IPS-18a (cell line): ENCODE measurements at regions not wholly inside any gene's neighbourhood (a gene's known extent, or its start where the extent isn't known, plus 50 kb on each side); places are given as distances from the start of the nearest gene placed in this dataset.

Experiments
- H3K27ac ChIP-seq: one replicate; pipeline ENCODE4 v1.5.1; 2013; ENCODE audit warnings: low read length
- H3K27me3 ChIP-seq: one replicate; pipeline ENCODE4 v1.6.1; 2013; ENCODE audit warnings: mild to moderate bottlenecking, low read length; ENCODE audit not compliant: control insufficient read depth, insufficient read depth
- H3K36me3 ChIP-seq: one replicate; pipeline ENCODE4 v1.6.1; 2013; ENCODE audit warnings: low read depth, low read length; ENCODE audit not compliant: control insufficient read depth
- H3K4me1 ChIP-seq: one replicate; pipeline ENCODE4 v1.6.1; 2013; ENCODE audit warnings: low read depth, low read length; ENCODE audit not compliant: control insufficient read depth
- H3K4me3 ChIP-seq: one replicate; pipeline ENCODE4 v1.5.1; 2013; ENCODE audit warnings: low read length
- H3K9ac ChIP-seq: one replicate; pipeline ENCODE4 v1.6.1; 2013; ENCODE audit warnings: mild to moderate bottlenecking, low read length, moderate library complexity
- H3K9me3 ChIP-seq: one replicate; pipeline ENCODE4 v1.6.1; 2013; ENCODE audit warnings: low read depth, low read length; ENCODE audit not compliant: control insufficient read depth

DNA sequence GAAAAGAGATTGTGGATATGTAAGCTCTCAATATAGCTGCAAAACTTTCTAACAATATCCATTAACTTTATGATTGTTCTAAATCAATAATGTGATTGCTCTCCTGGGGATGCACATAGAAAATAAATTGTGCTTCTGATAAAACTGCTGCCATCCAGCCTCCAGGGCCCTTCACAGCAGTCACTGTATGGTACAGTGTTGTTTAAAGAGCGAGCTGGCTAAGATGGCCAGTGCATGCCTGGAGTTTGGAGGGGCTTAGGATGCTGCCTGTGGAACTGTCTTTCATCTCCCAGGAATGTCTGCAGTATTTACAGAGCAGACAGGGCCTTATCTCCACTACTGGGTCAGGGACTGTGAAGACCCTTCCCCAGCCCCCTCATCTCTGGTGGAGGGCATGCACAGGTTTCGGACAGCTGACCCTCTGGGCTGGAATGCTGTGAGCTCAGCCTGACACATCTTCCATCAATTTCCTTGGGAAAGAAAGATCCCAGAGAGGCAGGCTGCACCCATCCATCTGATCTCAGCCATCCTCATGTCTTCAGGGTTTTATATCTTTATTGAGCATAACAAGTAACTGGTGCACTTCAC, 137.0 kb downstream of the PLPP3 start:
- H3K27me3 ChIP-seq: peaks cover 5% of the 10 kb centered on the region

DNA sequence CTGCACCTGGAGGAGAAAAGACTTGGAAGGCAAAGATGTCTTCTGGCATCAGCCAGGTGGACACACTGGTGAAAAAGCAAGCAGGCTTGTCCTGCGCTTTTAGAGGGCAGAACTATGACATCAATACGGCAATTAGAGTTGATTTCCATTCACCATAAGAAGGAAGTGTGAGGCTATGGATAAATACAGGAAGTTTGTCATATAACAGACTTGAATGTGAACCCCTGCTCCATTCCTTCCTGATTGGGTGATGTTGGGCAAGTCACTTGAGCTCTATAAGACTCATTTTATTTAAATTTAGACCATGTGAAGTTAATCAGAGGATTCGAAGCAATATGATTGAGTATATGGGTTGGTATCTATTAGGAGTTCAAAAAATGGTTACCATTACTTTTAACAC, 137.8 kb downstream of the PLPP3 start:
- H3K27me3 ChIP-seq: peaks cover 7% of the 10 kb centered on the region
- H3K4me3 ChIP-seq: no peak overlapping the region
- peaks cover 27% of the 10 kb centered on the region for H3K4me1 ChIP-seq
- H3K27ac ChIP-seq: no peak overlapping the region
- H3K36me3 ChIP-seq: no peaks in the 10 kb centered on the region
- no peaks in the 10 kb centered on the region for H3K9me3 ChIP-seq
- no peak overlapping the region for H3K9ac ChIP-seq

More for the DNA sequence above, 137.0 kb downstream of the PLPP3 start:
- Histone ChIP-seq H3K36me3 (no peaks in the 10 kb centered on the region), H3K9me3 (no peaks in the 10 kb centered on the region), H3K27ac (no peak overlapping the region), H3K4me1 (peaks cover 19% of the 10 kb centered on the region), H3K4me3 (no peak overlapping the region), H3K9ac (no peak overlapping the region)

DNA sequence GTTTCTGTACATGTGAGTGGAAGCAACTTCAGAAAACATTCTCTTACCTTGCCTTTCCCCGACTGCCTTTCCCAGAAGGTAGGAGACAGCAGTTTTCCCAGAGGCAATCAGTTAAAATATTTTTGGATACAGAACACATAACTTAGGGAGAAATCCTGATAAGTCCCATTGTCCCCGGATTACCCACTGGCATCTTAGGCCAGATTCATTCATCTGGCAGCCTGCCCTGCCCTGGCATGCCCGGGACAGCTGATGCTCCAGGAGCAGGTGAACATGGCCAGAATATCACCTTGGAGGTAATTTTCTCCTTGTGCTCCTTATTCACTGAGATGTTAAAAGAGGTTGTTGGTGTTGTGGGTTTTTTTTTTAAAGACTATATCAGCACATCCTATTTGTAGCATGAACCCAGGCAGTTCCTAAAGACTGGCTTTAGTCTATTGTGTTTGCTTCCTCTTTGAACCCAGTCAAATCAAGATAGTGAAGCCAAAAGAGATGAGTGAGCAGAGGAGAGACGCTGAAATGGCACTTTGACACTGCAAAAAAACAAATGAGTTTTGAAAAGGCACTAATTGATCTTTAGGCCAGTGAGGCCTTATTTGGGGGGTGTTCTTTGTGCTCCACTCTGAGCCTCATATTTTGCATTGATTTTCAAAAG, 139.6 kb downstream of the PLPP3 start:
- no peaks in the 10 kb centered on the region for H3K9me3 ChIP-seq

GRCh38 chr1:56438901-56439551, 140.3 kb downstream of the PLPP3 start:
- Histone ChIP-seq H3K4me1 (peaks cover 45% of the 10 kb centered on the region), H3K27me3 (peaks cover 21% of the 10 kb centered on the region), H3K36me3 (no peaks in the 10 kb centered on the region), H3K9ac (no peak overlapping the region), H3K4me3 (no peak overlapping the region), H3K9me3 (no peaks in the 10 kb centered on the region), H3K27ac (no peak overlapping the region)

More for the DNA sequence above, 139.6 kb downstream of the PLPP3 start:
- Histone ChIP-seq H3K27me3 (peaks cover 16% of the 10 kb centered on the region), H3K4me3 (no peak overlapping the region), H3K36me3 (no peaks in the 10 kb centered on the region), H3K9ac (no peak overlapping the region), H3K27ac (no peak overlapping the region), H3K4me1 (peaks cover 45% of the 10 kb centered on the region)

DNA sequence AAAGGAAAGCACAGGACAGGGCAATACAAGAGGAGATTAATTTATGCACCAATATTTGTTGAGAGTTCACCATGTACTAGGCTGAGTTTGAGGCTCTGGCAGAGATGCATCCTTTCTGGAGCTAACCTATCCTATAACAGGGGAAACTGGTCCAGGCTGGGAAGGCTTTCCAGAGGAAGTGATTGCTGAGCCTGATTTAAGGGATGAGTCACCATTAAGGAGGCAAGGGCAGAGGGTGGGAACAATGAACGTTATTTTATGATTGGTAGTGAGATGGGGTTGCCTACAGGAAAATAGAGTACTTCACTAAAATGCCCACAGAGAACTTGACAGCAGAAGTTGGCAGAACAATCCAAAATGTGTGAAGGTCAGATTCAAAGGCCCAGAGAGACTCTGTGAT, 141.4 kb downstream of the PLPP3 start:
- H3K4me1 ChIP-seq: peaks cover 48% of the 10 kb centered on the region
- H3K27me3 ChIP-seq: peaks cover 27% of the 10 kb centered on the region
- H3K9me3 ChIP-seq: no peaks in the 10 kb centered on the region
- no peaks in the 10 kb centered on the region for H3K36me3 ChIP-seq
- no peak overlapping the region for H3K4me3 ChIP-seq
- H3K27ac ChIP-seq: no peak overlapping the region
- no peak overlapping the region for H3K9ac ChIP-seq

DNA sequence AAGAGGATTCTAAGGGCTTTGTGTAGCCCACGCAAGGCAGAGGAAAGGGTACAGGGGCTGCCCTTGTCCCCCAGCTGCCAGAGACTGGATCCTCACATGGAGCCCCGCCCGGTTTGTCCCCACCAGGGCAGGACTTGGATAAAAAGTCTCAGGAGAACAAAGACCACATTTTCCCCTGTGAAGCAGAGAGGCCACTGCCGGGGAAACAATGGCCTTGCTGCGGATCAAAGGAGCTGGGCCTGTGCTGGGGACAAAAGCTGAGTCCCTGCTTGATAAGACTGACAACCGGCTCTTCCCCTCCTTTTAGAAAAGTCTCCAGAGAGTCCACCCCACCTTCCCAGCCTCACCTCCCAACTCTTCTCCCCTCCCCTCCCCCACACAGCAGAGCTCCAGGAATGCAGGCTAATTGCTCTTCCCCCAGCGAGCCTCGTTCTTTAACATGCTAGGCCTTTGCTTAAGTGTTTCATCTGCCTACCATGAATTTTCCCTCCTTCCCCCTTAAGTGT, 142.4 kb downstream of the PLPP3 start:
- Histone ChIP-seq H3K27ac (peak overlapping the region; percentile 69), H3K9ac (peak overlapping the region; percentile 59), H3K27me3 (peaks cover 27% of the 10 kb centered on the region), H3K36me3 (no peaks in the 10 kb centered on the region), H3K9me3 (no peaks in the 10 kb centered on the region), H3K4me1 (peaks cover 55% of the 10 kb centered on the region), H3K4me3 (peak overlapping the region; percentile 46)

- H3K27me3 ChIP-seq: peaks cover 27% of the 10 kb centered on the region
- peaks cover 55% of the 10 kb centered on the region for H3K4me1 ChIP-seq
- H3K27ac ChIP-seq: no peak overlapping the region
- H3K4me3 ChIP-seq: peak overlapping the region; percentile 20
- H3K9ac ChIP-seq: peak overlapping the region; percentile 59
- no peaks in the 10 kb centered on the region for H3K9me3 ChIP-seq
- H3K36me3 ChIP-seq: no peaks in the 10 kb centered on the region
Measured at GRCh38 chr1:56436296-56436695, 143.1 kb downstream of the PLPP3 start.

GRCh38 chr1:56435434-56436262, 143.7 kb downstream of the PLPP3 start:
- Histone ChIP-seq H3K27ac (no peak overlapping the region), H3K4me3 (peak overlapping the region; percentile 20), H3K36me3 (no peaks in the 10 kb centered on the region), H3K4me1 (peaks cover 55% of the 10 kb centered on the region), H3K9ac (no peak overlapping the region), H3K9me3 (no peaks in the 10 kb centered on the region), H3K27me3 (peaks cover 27% of the 10 kb centered on the region)

GRCh38 chr1:56434740-56435139, 144.6 kb downstream of the PLPP3 start:
- H3K27ac ChIP-seq: no peak overlapping the region
- H3K4me1 ChIP-seq: peaks cover 51% of the 10 kb centered on the region
- no peak overlapping the region for H3K9ac ChIP-seq
- no peaks in the 10 kb centered on the region for H3K9me3 ChIP-seq
- no peaks in the 10 kb centered on the region for H3K36me3 ChIP-seq
- peaks cover 27% of the 10 kb centered on the region for H3K27me3 ChIP-seq
- no peak overlapping the region for H3K4me3 ChIP-seq

GRCh38 chr1:56434025-56434424, 145.3 kb downstream of the PLPP3 start:
- H3K27me3 ChIP-seq: peaks cover 23% of the 10 kb centered on the region
- H3K4me1 ChIP-seq: peaks cover 49% of the 10 kb centered on the region
- H3K9me3 ChIP-seq: no peaks in the 10 kb centered on the region
- H3K36me3 ChIP-seq: no peaks in the 10 kb centered on the region
- no peak overlapping the region for H3K4me3 ChIP-seq
- H3K27ac ChIP-seq: no peak overlapping the region
- H3K9ac ChIP-seq: no peak overlapping the region

- Histone ChIP-seq H3K4me1 (peaks cover 44% of the 10 kb centered on the region), H3K27me3 (peaks cover 22% of the 10 kb centered on the region)
Measured at GRCh38 chr1:56433056-56433577, 146.2 kb downstream of the PLPP3 start.

More at GRCh38 chr1:56433056-56433577, 146.2 kb downstream of the PLPP3 start:
- H3K4me3 ChIP-seq: no peak overlapping the region
- no peak overlapping the region for H3K9ac ChIP-seq
- no peak overlapping the region for H3K27ac ChIP-seq
- no peaks in the 10 kb centered on the region for H3K36me3 ChIP-seq
- H3K9me3 ChIP-seq: no peaks in the 10 kb centered on the region
